GM12892 (cell line): ENCODE measurements at regions not wholly inside any gene's neighbourhood (a gene's known extent, or its start where the extent isn't known, plus 50 kb on each side); places are given as distances from the start of the nearest gene placed in this dataset.

Experiments used
- POLR2A ChIP-seq: IDR thresholded peaks from 2 replicates; pipeline ENCODE4 v1.6.1; 2011; ENCODE audit warnings: low read depth, low read length, control low read depth
- TAF1 ChIP-seq: IDR thresholded peaks from 2 replicates; pipeline ENCODE4 v1.6.1; 2011; ENCODE audit warnings: low read depth, mild to moderate bottlenecking, control low read depth, low read length, borderline replicate concordance

- TF ChIP-seq POLR2A, result no peak
- no peak for TF ChIP-seq TAF1
Observed at GRCh38 chr4:129970801-129971200, 874.8 kb downstream of the C4orf33 start.
